LNCAP (cell line): ENCODE measurements at regions not wholly inside any gene's neighbourhood (a gene's known extent, or its start where the extent isn't known, plus 50 kb on each side); places are given as distances from the start of the nearest gene placed in this dataset.

Experiments used
- CTCF ChIP-seq: fragments of 450-650 bp; IDR thresholded peaks from 2 replicates; pipeline ENCODE4 v1.5.1; 2017; ENCODE audit warnings: mild to moderate bottlenecking

- TF ChIP-seq CTCF: no peak
These were observed 72.0 kb upstream of the SMC2 start for GRCh38 chr9:104022083-104022482.

- TF ChIP-seq CTCF: no peak
These were observed 69.0 kb upstream of the SMC2 start for GRCh38 chr9:104025104-104025503.

GRCh38 chr9:104025945-104026344 lies 68.2 kb upstream of the SMC2 start:
- no peak for TF ChIP-seq CTCF

GRCh38 chr9:104027295-104027694 lies 66.8 kb upstream of the SMC2 start:
- no peak for TF ChIP-seq CTCF

- TF ChIP-seq CTCF: no peak
These were observed 65.3 kb upstream of the SMC2 start for GRCh38 chr9:104028827-104029226.
